Subcutaneous abdominal adipose tissue (tissue), 5 donors: ENCODE measurements at regions not wholly inside any gene's neighbourhood (a gene's known extent, or its start where the extent isn't known, plus 50 kb on each side); places are given as distances from the start of the nearest gene placed in this dataset.

Experiments used
- H3K27ac ChIP-seq: one replicate; pipeline ENCODE4 v1.7.0; 2013; ENCODE audit warnings: low read depth, mild to moderate bottlenecking, inconsistent platforms, low read length, moderate library complexity
- H3K27me3 ChIP-seq, 5 donors: one replicate each; pipeline ENCODE4 v1.7.0; 2013; ENCODE audit warnings: low read length in 5 of 5, inconsistent platforms in 1 of 5; ENCODE audit not compliant: control insufficient read depth in 5 of 5, insufficient read depth in 4 of 5
- H3K36me3 ChIP-seq, 5 donors: one replicate each; pipeline ENCODE4 v1.7.0; 2013; ENCODE audit warnings: low read length in 5 of 5; ENCODE audit not compliant: control insufficient read depth in 5 of 5, insufficient read depth in 5 of 5
- H3K4me1 ChIP-seq, 5 donors: one replicate each; pipeline ENCODE4 v1.7.0; 2013; ENCODE audit warnings: low read length in 5 of 5, mild to moderate bottlenecking in 3 of 5, moderate library complexity in 1 of 5; ENCODE audit not compliant: control insufficient read depth in 5 of 5, insufficient read depth in 5 of 5
- H3K4me3 ChIP-seq, 5 donors: one replicate each; pipeline ENCODE4 v1.7.0; 2013; ENCODE audit warnings: low read length in 5 of 5, low read depth in 1 of 5
- H3K9ac ChIP-seq, 5 donors: one replicate each; pipeline ENCODE4 v1.7.0; 2013; ENCODE audit warnings: low read length in 5 of 5, mild to moderate bottlenecking in 4 of 5, moderate library complexity in 3 of 5
- H3K9me3 ChIP-seq, 5 donors: one replicate each; pipeline ENCODE4 v1.7.0; 2013; ENCODE audit warnings: low read length in 5 of 5; ENCODE audit not compliant: control insufficient read depth in 5 of 5
- donor health status: healthy.
- donor health status: healthy.
- donor health status: healthy.
- donor health status: healthy.
- donor health status: healthy.

DNA sequence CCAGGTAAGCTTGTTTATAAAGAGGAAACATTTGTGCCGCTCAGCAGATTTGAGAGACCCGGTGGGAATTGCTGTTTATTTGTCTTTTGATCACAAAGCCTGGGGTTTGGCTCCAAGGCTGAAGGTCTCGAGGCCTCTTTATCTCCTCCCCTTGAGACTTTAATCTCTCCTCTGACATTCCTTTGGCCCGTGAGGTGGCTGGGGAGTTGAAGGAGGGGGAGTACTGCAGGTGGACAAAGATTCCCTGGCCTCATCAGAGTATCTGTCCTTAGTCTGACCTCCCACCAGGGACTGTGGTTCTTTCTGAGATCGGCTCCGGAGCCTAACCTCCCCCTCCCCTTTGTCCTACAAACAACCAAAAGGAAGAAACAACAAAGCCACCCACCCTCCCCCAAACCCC is 216.5 kb downstream of the MID1IP1 start:
- peaks cover 0 to 5% (median 0%) of the 10 kb centered on the region in 5 donors for H3K9me3 ChIP-seq
- H3K4me3 ChIP-seq: no peak overlapping the region
- no peak overlapping the region for H3K9ac ChIP-seq
- H3K4me1 ChIP-seq: peaks cover 0 to under 1% (median 0%) of the 10 kb centered on the region in 5 donors
- H3K36me3 ChIP-seq: no peaks in the 10 kb centered on the region
- H3K27me3 ChIP-seq: peaks cover 0 to 18% (median 8%) of the 10 kb centered on the region in 5 donors
- H3K27ac ChIP-seq: no peak overlapping the region

DNA sequence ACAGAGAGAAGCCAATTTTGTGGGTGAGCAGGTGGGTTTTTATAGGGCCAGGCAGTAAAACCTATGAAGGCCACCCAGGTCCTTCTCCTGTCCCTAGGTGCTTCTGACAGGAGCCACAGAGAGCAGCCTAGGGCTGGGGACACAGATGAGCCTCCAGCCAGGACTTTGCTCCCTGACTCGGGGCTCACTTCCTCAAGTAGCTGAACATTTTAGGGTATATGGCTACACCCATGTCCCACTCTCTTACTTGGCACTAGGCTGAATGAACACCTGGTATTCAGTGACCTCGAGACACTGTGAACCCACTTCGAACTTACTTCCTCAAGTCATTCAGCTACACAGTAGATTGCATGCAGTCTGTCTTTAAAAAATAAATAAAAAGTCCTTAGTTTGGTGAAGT is 217.3 kb downstream of the MID1IP1 start:
- Histone ChIP-seq H3K27me3 (peaks cover 0 to 18% (median 8%) of the 10 kb centered on the region in 5 donors), H3K9ac (no peak overlapping the region), H3K4me1 (no peaks in the 10 kb centered on the region), H3K4me3 (no peak overlapping the region), H3K27ac (no peak overlapping the region), H3K36me3 (no peaks in the 10 kb centered on the region), H3K9me3 (peaks cover 0 to 5% (median 0%) of the 10 kb centered on the region in 5 donors)

DNA sequence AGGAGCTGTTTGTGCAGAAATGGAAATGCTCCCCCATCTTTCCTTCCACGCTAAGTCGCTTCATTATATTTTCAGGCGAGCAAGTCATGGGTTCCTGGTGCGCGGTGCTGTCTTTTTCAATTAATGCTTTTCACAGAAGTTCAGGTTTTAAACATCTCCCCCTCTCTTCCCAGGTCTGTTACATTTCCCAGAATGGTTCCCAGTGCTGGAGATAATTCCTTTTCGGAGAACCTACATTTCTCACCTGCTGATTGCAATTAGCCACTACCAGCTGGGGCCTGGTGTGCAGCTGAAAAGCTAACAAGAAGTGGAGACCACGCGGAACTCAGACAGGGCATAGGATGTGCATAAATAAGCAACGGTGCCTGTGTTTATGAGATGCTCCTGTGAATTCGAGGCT is 217.8 kb downstream of the MID1IP1 start:
- Histone ChIP-seq H3K27me3 (peaks cover 0 to 18% (median 8%) of the 10 kb centered on the region in 5 donors), H3K4me3 (no peak overlapping the region), H3K36me3 (no peaks in the 10 kb centered on the region), H3K9ac (no peak overlapping the region), H3K4me1 (no peaks in the 10 kb centered on the region), H3K27ac (no peak overlapping the region), H3K9me3 (peaks cover 0 to 5% (median 0%) of the 10 kb centered on the region in 5 donors)

DNA sequence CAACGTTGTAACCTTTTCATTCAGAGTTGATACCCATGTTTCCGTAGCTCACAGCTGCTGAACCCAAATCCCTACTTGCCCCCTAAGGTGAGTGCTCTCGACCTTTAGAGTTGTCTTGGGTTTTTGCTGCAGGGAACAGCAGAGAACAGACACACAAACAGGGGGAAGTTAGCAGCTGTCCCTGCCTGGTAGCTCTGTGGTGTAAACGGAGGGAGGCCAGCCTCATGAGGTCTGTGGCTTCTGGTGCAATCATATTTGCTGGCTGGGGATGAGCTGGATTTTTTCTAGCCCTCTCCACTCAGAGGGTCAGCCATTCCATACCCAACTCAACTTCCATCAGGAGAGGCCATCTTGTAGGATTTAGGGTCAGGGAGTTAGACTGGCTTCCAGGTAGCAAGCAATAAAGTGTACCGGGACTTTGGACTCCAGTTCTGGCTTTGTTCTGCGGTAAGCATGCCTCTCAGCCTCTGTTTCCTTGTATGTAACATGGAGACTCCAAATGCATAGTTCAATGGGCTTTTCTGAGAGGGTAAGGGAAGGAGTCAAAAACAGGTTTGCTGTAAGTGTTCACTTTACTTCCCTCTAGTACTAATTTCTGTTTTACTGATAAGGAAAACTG is 218.9 kb downstream of the MID1IP1 start:
- Histone ChIP-seq H3K4me1 (no peaks in the 10 kb centered on the region), H3K27ac (no peak overlapping the region), H3K36me3 (no peaks in the 10 kb centered on the region), H3K27me3 (peaks cover 0 to 14% (median 8%) of the 10 kb centered on the region in 5 donors), H3K9me3 (peaks cover 0 to 5% (median 0%) of the 10 kb centered on the region in 5 donors), H3K9ac (no peak overlapping the region), H3K4me3 (no peak overlapping the region)

DNA sequence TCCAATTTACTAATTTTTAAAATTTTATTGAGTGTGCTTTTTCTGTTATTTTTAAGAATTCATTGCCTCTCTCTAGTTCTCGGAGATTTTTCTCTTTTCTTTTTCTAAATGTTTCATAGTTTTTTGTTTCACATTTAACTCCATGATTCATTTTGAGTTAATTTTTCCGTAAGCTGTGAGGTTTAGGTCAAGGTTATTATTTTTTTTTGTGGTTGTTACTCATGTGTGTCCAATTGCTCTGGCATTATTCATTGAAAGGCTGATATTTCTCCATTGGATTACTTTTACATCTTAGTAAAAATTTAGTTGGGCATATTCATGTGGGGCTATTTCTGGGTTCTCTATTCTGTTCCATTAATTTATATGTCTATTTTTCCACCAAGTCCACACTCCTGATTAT is 220.8 kb downstream of the MID1IP1 start:
- Histone ChIP-seq H3K4me1 (no peaks in the 10 kb centered on the region), H3K36me3 (no peaks in the 10 kb centered on the region), H3K9ac (no peak overlapping the region), H3K9me3 (peaks cover 0 to 5% (median 0%) of the 10 kb centered on the region in 5 donors), H3K27ac (no peak overlapping the region), H3K27me3 (peaks cover 0 to 11% (median 6%) of the 10 kb centered on the region in 5 donors), H3K4me3 (no peak overlapping the region)

DNA sequence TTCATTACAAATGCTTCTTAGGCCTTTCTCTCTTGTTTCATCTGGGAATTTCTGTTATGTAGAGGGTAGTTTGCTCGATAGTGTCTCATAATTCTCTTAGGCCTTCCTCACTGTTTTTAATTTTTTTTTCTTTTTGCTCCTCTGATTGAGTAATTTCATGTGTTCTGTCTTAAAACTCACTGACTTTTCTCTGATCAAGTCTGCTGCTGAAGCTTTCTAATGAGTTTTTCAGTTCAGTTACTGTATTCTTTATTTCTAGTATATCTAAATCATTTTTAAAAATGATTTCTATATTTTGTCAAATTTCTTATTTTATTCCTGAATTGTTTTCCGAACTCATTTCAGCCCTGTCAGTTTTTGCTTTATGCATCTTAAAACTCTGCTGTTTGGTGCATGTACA is 228.0 kb downstream of the MID1IP1 start:
- Histone ChIP-seq H3K4me3 (no peak overlapping the region), H3K9ac (no peak overlapping the region), H3K27ac (no peak overlapping the region), H3K27me3 (no peaks in the 10 kb centered on the region), H3K9me3 (peaks cover 0 to 29% (median 12%) of the 10 kb centered on the region in 5 donors), H3K36me3 (peaks cover 0 to 4% (median 0%) of the 10 kb centered on the region in 5 donors), H3K4me1 (no peaks in the 10 kb centered on the region)

DNA sequence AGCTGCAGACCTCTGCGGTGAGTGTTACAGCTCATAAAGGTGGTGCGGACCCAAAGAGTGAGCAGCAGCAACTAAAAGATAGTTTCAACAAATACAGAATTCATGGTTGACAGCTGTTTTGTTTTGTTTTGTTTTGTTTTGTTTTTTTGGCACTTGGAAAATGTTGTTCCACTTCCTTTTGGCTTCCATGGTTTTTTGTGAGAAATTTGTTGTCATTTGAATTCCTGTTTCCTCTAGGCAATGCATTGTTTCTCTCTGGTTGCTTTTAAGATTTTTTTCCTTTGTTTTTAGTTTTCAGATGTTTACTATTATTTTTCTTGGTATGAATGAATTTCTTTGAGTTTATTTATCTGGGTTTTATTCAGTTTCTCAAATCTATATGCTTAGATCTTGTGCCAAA is 229.4 kb downstream of the MID1IP1 start:
- Histone ChIP-seq H3K27me3 (no peaks in the 10 kb centered on the region), H3K36me3 (peaks cover 0 to 4% (median 0%) of the 10 kb centered on the region in 5 donors), H3K4me3 (no peak overlapping the region), H3K4me1 (no peaks in the 10 kb centered on the region), H3K9ac (no peak overlapping the region), H3K27ac (no peak overlapping the region), H3K9me3 (peaks cover 0 to 32% (median 12%) of the 10 kb centered on the region in 5 donors)

DNA sequence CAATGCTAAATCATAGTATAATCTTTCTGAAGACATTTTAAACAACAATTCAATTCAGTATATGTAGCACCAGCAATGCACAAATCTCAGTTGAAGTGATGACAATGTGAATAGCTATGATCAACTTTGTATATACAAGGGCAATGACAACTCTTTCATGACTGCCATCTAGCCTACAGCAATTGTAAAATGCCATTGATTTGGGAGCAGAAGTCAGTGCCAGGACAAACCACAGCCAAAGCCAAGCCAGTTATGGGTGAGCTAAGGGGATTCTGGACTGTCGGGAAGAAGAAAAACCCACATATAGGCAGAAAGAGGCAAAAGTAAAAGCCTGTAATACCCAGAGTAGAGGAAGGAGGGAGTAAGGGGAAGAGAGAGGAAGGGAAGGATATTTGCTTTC is 238.6 kb downstream of the MID1IP1 start:
- Histone ChIP-seq H3K4me3 (no peak overlapping the region), H3K4me1 (no peaks in the 10 kb centered on the region), H3K27me3 (peaks cover 0 to 6% (median 4%) of the 10 kb centered on the region in 5 donors), H3K9me3 (peaks cover 0 to 3% (median 0%) of the 10 kb centered on the region in 5 donors), H3K27ac (no peak overlapping the region), H3K36me3 (no peaks in the 10 kb centered on the region), H3K9ac (no peak overlapping the region)

DNA sequence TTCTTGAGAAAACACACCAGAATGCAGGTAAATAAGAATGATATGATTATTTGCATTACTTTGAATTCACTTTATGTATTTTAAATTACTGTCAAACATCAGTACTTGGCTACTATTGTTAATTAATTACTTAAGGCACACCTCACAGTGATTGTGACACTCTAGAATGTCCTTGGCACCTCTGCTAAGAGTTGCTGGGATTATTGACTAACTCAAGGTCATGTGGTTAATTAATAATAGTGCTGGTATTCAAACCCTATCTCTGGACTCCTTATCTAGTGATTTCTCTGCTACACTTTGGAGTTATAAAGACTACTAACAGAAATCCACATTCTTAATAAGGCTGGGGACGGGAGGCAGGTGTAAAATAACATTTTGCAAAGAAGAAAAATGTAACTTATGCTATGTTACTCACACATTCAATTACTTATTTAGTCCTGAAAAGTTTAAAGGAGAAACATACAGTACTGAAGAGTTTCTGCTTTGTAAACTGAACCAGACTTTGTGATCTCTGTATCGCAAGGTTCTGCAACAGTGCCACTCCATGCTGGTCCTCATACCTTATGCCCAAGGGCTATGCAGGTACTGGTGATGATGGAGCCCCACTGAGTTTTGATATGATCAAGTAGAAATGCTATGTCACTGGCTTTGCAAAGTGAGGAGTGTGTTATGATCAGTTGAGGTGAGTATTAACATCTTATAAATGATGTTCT is 242.7 kb downstream of the MID1IP1 start:
- Histone ChIP-seq H3K27me3 (peaks cover 0 to 6% (median 4%) of the 10 kb centered on the region in 5 donors), H3K4me1 (no peaks in the 10 kb centered on the region), H3K9ac (no peak overlapping the region), H3K4me3 (no peak overlapping the region), H3K27ac (no peak overlapping the region), H3K9me3 (peaks cover 0 to 5% (median 0%) of the 10 kb centered on the region in 5 donors), H3K36me3 (no peaks in the 10 kb centered on the region)

DNA sequence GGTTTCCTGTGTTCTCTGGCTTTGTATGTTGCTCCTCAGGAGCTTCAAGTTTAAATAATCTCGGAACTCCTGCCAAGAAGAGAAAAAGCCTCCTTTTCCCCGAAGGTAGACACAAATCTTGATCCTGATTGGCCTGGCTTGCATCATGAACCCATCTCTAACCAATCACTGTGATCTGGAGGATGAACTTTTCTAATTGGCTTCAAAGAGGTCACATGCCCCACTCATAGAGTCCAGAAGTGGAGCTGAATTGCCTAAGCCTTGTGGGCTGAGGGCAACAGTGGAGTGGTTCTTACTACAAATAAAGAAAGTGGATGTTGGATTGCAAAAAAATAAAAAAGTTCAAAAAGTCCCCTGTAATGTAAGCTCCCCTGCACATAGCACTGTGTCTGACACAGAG is 245.9 kb downstream of the MID1IP1 start:
- Histone ChIP-seq H3K9me3 (peaks cover 0 to 5% (median 0%) of the 10 kb centered on the region in 5 donors), H3K27ac (no peak overlapping the region), H3K4me3 (no peak overlapping the region), H3K4me1 (no peaks in the 10 kb centered on the region), H3K36me3 (no peaks in the 10 kb centered on the region), H3K9ac (no peak overlapping the region), H3K27me3 (peaks cover 0 to 7% (median 0%) of the 10 kb centered on the region in 5 donors)
